Inflammatory macrophage (primary cell): ENCODE measurements at regions not wholly inside any gene's neighbourhood (a gene's known extent, or its start where the extent isn't known, plus 50 kb on each side); places are given as distances from the start of the nearest gene placed in this dataset.
"Not testable (repeated sequence)": the region's sequence is repeated elsewhere in the genome, so short reads cannot be mapped to it uniquely, and the experiment has no call there.

Source experiments
- DNase-seq, 2 donors: peaks; one replicate each; pipeline ENCODE4 v3.0.0-alpha.2; 2020 to 2022

DNA sequence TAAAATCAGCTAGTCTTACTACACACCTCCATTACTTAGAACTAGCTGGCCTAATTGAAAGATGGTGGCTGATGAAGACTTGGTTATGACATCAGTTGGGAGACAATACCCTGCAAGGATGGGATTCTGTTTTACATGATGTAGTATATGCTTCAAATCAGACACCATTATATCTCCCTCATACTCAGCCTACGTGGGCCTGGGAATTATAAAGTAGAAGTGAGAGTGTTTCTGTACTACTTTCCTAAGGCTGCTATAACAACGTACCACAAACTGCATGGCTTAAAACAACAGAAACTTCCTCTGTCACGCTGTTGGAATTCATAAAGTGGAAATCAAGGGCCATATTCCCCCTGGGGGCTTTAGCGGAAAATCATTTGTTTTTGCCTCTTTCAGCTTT lies 190.4 kb downstream of the PAH start:
- no peak for DNase-seq

DNA sequence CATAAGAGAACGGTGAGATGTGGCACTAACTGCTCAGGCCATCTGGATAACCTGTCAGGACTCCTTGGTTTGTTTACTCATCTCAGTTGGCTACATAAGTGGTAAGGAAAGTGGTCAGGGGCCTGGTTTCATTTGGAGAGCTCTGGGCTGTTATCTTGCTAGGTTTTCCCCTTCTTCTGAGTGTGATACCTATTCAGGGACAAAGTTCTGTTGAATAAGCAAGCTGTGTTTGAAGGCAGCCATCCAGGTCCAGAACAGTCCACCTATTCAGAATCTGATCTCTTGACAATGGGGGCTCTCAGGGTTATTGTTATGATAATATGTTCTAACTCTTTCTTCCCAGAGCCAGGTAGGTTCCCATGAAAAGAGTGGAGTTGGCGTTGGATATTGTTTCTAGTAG lies 194.9 kb downstream of the PAH start:
- DNase-seq, result no peak

DNA sequence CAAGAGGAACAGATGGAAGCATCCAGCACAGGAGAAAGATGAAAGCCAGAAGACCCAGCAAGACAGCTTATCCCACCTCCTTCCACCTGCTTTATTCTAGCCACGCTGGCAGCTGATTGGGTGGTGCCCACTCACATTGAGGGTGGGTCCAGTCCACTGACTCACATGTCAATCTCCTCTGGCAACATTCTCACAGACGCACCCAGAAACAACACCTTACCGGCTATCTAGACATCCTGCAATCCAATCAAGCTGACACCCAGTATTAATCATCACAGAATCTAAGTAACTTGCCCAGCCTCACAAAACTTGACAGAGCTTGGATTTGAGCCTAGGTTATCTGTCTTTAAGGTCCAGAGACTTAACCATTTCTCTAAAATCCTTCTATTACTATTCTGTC lies 208.9 kb downstream of the PAH start:
- no peak for DNase-seq

GRCh38 chr12:102702447-102703114 lies 214.5 kb downstream of the PAH start:
- DNase-seq, result peak; percentile 53 to 58

DNA sequence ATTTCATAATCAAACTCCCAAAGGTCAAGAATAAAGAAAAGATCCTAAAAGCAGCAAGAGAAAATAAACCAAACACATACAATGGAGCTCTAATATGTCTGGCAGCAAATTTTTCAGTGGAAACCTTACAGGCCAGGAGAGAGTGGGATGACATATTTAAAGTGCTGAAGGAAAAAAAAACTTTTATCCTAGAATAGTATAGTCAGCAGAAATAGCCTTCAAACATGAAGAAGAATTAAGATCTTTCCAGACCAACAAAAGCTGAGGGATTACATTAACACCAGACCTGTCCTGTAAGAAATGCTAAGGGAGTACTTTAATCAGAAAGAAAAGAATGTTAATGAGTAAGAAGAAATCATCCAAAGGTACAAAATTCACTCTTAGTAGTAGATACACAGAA lies 215.7 kb upstream of the IGF1 start:
- no peak for DNase-seq

- DNase-seq, result no peak
These were observed 214.5 kb upstream of the IGF1 start for GRCh38 chr12:102694903-102695302.

- no peak for DNase-seq
These were observed 211.6 kb upstream of the IGF1 start for GRCh38 chr12:102691773-102692555.

DNA sequence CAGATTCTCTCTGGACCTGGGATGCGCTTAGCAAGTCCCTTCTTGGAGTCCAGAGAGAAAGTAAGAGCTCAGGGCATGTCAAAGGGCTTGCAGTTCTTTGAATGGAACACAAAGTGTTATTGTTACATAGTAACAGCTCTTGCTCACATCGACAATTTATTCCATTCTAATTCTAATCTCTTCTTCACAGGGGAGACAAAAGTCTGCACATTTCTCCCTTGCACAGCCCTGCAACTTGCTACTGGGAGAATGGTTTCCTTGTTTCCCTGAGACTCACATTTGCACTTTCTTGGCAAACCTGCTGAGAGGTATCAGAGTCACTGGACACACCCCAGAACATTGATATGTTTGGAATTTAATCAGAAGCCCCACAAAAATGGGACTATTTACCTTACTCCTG lies 209.9 kb upstream of the IGF1 start:
- DNase-seq, result no peak

- DNase-seq, result no peak
These were observed 209.3 kb upstream of the IGF1 start for GRCh38 chr12:102689701-102690100.

DNA sequence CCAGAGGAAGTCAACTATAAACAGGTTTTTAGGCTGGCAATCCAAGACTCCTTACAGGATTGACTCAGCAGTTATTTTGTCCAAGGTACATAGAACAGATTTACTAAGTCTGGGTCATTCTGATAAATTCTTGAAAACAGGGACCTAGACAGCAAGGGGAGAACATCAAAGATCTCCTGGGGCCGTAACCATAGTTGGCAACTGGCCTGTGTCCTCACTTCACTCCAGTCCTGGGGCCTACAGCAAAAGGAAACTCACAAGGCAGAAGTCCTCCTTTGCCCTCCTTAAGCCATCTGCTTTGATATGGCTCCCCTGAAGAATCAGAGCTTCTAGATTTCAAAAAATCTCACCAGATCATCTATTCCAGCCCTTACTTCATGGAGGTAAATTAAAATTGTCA lies 207.2 kb upstream of the IGF1 start:
- no peak for DNase-seq

GRCh38 chr12:102685841-102686240 lies 205.5 kb upstream of the IGF1 start:
- DNase-seq, result no peak

DNA sequence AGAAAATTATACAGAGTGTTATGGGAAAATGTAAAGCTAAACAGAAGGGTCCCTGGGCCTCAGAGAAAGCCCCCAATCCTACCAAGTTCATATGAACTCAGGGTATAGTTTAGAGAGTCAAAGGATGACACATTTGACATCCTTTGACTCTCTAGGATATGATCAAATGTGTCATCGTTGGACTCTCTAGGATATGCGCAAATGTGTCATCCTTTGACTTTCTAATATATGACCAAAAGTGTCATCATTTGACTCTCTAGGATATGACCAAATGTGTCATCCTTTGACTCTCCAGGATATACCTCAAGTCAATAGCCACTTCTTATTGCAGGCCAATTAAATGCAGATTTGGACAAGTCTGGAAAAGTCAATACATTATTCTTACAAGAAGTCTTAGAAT lies 204.8 kb upstream of the IGF1 start:
- no peak for DNase-seq

- DNase-seq, result no peak
These were observed 202.3 kb upstream of the IGF1 start for GRCh38 chr12:102682366-102683289.

- no peak for DNase-seq
These were observed 201.4 kb upstream of the IGF1 start for GRCh38 chr12:102681747-102682146.

DNA sequence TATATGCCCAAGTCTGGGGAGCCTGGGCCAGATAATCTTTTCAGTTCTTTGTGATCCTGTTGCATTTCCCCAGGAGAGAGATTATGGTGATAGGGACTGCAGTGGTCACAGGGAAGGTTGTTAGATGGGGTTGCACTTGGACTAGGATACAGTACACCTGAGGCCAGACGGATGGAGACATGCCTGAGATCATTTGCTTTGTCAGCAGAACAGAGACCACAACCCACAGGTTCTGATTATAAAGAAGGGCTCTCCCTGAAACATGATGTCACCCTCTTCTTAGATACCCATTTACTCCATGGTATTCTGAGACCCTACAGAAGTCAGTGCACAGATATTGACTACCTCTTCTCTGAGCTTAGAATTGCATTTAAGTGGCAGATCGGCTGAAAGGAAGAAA lies 200.9 kb upstream of the IGF1 start:
- DNase-seq, result no peak

DNA sequence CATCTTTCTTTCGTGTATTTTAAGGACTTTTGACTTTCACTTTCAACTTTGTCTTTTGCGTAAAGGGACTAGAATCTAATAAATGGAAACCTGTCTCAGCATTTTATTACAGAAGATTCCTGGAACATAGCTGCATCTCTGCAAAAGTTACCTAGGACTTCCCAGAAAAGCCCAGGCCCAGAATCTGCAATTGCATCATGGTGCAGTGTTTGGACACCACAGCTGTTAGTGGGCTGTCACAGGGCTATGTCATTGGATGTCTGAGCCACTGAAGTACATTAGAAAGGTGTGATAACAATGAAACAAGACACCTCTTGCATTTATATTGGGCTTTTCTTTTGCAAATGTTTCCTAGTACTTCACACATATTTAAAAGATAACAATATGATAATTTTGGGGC lies 199.9 kb upstream of the IGF1 start:
- no peak for DNase-seq

DNA sequence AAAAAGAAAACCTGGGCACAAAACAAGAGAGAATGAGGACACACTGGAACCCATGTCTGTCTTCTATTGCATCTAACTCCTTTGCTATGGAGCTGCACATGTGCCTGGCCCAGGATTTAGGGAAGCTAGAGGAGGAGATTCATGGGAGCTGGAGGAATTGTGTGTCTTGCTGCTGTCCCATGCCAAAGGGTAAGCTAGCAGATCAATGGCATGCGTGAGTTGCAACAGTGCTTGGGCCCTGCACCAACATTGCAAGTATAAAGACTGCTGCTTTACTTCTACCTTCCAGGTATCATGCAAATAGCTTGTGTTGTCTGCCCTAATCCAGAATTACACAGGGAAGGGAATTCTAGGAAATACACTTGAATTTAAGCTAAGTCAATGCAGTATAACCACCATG lies 196.4 kb upstream of the IGF1 start:
- DNase-seq, result no peak

GRCh38 chr12:102675672-102676071 lies 195.3 kb upstream of the IGF1 start:
- DNase-seq, result no peak

GRCh38 chr12:102673606-102674005 lies 193.2 kb upstream of the IGF1 start:
- DNase-seq, result no peak

DNA sequence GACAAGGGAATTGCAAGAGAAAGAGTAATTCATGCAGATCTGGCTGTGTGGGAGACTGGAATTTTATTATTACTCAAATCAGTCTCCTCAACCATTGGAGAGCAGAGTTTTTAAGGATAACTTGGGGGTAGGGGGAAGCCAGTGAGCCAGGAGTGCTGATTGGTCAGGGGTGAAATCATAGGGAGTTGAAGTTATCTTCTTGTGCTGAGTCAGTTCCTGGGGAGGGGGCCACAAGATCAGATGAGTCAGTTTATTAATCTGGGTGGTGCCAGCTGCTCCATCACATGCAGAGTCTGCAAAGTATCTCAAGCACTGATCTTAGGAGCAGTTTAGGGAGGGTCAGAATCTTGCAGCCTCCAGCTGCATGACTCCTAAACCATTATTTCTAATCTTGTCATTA lies 191.8 kb upstream of the IGF1 start:
- DNase-seq, result not testable (repeated sequence)

DNA sequence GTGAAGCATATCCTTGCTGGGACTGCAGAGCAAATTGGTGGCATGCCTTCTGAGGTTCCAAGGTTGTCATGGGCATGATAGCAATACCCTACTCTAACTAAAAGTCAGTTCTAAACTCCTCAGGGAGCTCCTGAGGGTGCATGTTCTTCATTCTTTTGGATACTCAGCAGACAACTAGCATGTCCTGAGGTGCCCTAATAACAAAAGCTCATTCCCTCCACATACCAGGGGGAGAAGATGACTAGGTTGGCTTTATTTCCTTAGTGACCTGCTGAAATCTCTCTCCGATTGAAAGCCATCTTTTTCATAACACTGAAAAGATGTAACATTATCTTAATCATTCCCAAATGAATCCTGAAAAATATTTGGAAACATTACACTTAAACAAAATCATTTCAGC lies 188.7 kb upstream of the IGF1 start:
- DNase-seq, result no peak

DNA sequence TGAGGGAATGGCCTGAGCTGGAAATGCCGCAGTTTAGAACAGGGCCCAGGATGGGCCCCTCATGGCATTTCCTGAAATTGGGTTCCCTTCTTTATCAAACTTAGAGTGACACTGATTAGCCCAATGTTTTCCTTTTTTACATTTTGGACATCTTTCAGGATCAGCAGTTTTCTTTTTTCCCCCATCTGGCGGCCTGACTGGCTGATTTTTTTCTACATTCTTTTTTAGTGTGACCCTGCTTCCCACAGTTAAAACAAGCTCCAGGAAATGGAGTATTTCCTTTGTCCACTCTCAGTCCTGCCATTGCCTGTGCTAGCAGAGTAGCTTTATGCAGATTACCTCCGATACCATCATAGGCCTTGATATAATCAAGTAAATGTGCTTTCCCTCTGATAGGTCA lies 185.8 kb upstream of the IGF1 start:
- DNase-seq, result not testable (repeated sequence)

DNA sequence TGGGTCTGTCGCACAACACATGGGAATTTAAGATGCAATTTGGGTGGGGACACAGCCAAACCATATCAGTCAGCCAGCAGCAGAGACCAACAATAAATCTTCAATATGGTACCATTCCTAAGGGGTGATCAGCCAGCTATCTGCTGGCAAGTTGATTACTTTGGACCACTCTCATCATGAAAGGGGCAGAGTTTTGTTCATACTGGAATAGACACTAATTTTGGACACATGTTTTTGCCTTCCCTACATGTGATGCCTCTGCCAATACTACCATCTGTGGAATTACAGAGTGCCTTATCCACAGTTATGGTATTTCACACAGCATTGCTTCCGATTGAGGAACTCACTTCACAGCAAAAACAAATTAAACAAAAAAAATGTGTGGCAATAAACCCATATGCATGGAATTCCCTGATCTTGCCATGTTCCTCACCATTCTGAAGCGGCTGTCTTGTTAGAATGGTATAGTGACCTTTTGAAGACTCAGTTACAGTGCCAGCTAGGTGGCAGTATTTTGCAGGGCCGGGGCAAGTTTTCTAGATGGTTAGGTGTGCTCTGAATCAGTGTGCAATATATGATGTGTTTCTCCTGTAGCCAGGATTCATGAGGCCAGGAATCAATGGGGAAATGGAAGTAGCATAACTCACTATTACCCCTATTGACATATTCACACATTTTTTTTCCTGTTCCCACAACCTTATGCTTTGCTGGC lies 179.0 kb upstream of the IGF1 start:
- no peak for DNase-seq
